Mammary epithelial cell (primary cell): ENCODE measurements at regions not wholly inside any gene's neighbourhood (a gene's known extent, or its start where the extent isn't known, plus 50 kb on each side); places are given as distances from the start of the nearest gene placed in this dataset.

Source experiments
- CTCF ChIP-seq, 2 donors: IDR thresholded peaks in 1 of 2; conservative IDR thresholded peaks in 1 of 2; 2 replicates each; pipeline ENCODE4 v1.5.1; 2011 to 2012; ENCODE audit warnings: inconsistent platforms in 2 of 2, low read length in 2 of 2, mild to moderate bottlenecking in 2 of 2, control low read depth in 1 of 2, low read depth in 1 of 2; ENCODE audit not compliant: insufficient read depth in 1 of 2; ENCODE audit errors: extremely low read depth in 1 of 2
- EZH2 ChIP-seq: IDR thresholded peaks from 2 replicates; pipeline ENCODE4 v1.6.1; 2012; ENCODE audit warnings: low read length, inconsistent platforms, borderline replicate concordance

GRCh38 chr1:79688932-79689331 is 682.4 kb upstream of the ADGRL4 start:
- TF ChIP-seq CTCF (conservative IDR thresholded peaks at IDR 0.05 in 1 of 2, IDR thresholded peaks at IDR 0.05 in 1 of 2; ENCODE audit: extremely low read depth in 1 of 2, insufficient read depth in 1 of 2, low read depth in 1 of 2, low read length in 2 of 2) (no peak), EZH2 (no peak)
